GM12878 (cell line): ENCODE measurements at regions not wholly inside any gene's neighbourhood (a gene's known extent, or its start where the extent isn't known, plus 50 kb on each side); places are given as distances from the start of the nearest gene placed in this dataset.

Experiments used
- ASH2L ChIP-seq: fragments of 300-600, 200-600 bp; sonication (generic); IDR thresholded peaks from 2 replicates; pipeline ENCODE4 v1.6.1; 2017; ENCODE audit warnings: low read depth, mild to moderate bottlenecking, borderline replicate concordance
- CBX5 ChIP-seq: sonication (generic); IDR thresholded peaks from 2 replicates; pipeline ENCODE4 v1.6.1; 2016; ENCODE audit warnings: low read depth, moderate library complexity, mild to moderate bottlenecking, inconsistent platforms
- CHD2 ChIP-seq: IDR thresholded peaks from 2 replicates; pipeline ENCODE4 v1.6.1; 2011; ENCODE audit warnings: low read depth, low read length, improper control_type of control experiment, borderline replicate concordance
- ESRRA ChIP-seq: IDR thresholded peaks from 2 replicates; pipeline ENCODE4 v1.6.1; 2012; ENCODE audit warnings: mild to moderate bottlenecking, low read length, improper control_type of control experiment
- FOXM1 ChIP-seq: IDR thresholded peaks from 2 replicates; pipeline ENCODE4 v1.6.1; 2012; ENCODE audit warnings: low read depth, mild to moderate bottlenecking, inconsistent platforms, low read length, moderate library complexity
- KLF5 ChIP-seq: fragments of 450-650 bp; IDR thresholded peaks from 2 replicates; pipeline ENCODE4 v1.6.1; 2014; ENCODE audit warnings: mild to moderate bottlenecking; ENCODE audit not compliant: partially characterized antibody
- LARP7 ChIP-seq: fragments of 450-650 bp; IDR thresholded peaks from 2 replicates; pipeline ENCODE4 v1.6.1; 2017; ENCODE audit warnings: mild to moderate bottlenecking
- MTA2 ChIP-seq: fragments of 450-650 bp; IDR thresholded peaks from 2 replicates; pipeline ENCODE4 v1.6.1; 2016; ENCODE audit warnings: low read depth, mild to moderate bottlenecking, moderate library complexity
- MYB ChIP-seq: fragments of 150-350 bp; IDR thresholded peaks from 2 replicates; pipeline ENCODE4 v1.6.1; 2014; ENCODE audit warnings: mild to moderate bottlenecking, low read depth, low read length, borderline replicate concordance
- NR2F1 ChIP-seq: fragments of 450-650 bp; conservative IDR thresholded peaks from 2 replicates; pipeline ENCODE4 v1.6.1; 2017; ENCODE audit warnings: mild to moderate bottlenecking
- PML ChIP-seq: IDR thresholded peaks from 2 replicates; pipeline ENCODE4 v1.6.1; 2012; ENCODE audit warnings: low read length, inconsistent platforms
- RFX5 ChIP-seq: IDR thresholded peaks from 2 replicates; pipeline ENCODE4 v1.6.1; 2011; ENCODE audit warnings: low read depth, low read length, improper control_type of control experiment
- STAT3 ChIP-seq: IDR thresholded peaks from 2 replicates; pipeline ENCODE4 v1.6.1; 2011; ENCODE audit warnings: low read depth, low read length, improper control_type of control experiment
- TARDBP ChIP-seq: IDR thresholded peaks from 2 replicates; pipeline ENCODE4 v1.6.1; 2016; ENCODE audit warnings: borderline replicate concordance
- TCF3 ChIP-seq: IDR thresholded peaks from 2 replicates; pipeline ENCODE4 v1.6.1; 2012; ENCODE audit warnings: low read depth, mild to moderate bottlenecking, low read length, borderline replicate concordance; ENCODE audit not compliant: insufficient read depth
- ZNF217 ChIP-seq: fragments of 450-650 bp; IDR thresholded peaks from 2 replicates; pipeline ENCODE4 v1.6.1; 2017; ENCODE audit warnings: antibody characterized with exemption, mild to moderate bottlenecking
- ZNF24 ChIP-seq: fragments of 450-650 bp; IDR thresholded peaks from 2 replicates; pipeline ENCODE4 v1.6.1; 2017; ENCODE audit warnings: antibody characterized with exemption, mild to moderate bottlenecking
- ZNF384 ChIP-seq: IDR thresholded peaks from 2 replicates; pipeline ENCODE4 v1.6.1; 2012; ENCODE audit warnings: low read depth, mild to moderate bottlenecking, low read length, improper control_type of control experiment, borderline replicate concordance
- TF ChIP-seq, protein P1 (sequence below): IDR thresholded peaks from 2 replicates; pipeline ENCODE4 v1.6.1; 2011; ENCODE audit warnings: mild to moderate bottlenecking, low read depth, low read length, moderate library complexity; ENCODE audit not compliant: insufficient replicate concordance
- TF ChIP-seq, protein P2 (sequence below): IDR thresholded peaks from 2 replicates; pipeline ENCODE4 v1.6.1; 2012; ENCODE audit warnings: mild to moderate bottlenecking, low read depth, low read length
- TF ChIP-seq, protein P3 (sequence below), 3 experiments: IDR thresholded peaks in 2 of 3; conservative IDR thresholded peaks in 1 of 3; 2 replicates each; pipeline ENCODE4 v1.5.1; 2011; ENCODE audit warnings: low read depth in 3 of 3, low read length in 3 of 3, mild to moderate bottlenecking in 3 of 3, control low read depth in 2 of 3, moderate library complexity in 2 of 3, inconsistent platforms in 1 of 3, mixed read lengths in 1 of 3; ENCODE audit not compliant: control insufficient read depth in 2 of 3, insufficient read depth in 1 of 3; ENCODE audit errors: extremely low read depth in 1 of 3
- TF ChIP-seq, protein P4 (sequence below): fragments of 450-650 bp; formaldehyde crosslinking; IDR thresholded peaks from 2 replicates; pipeline ENCODE4 v1.4.0; 2022; ENCODE audit warnings: mild to moderate bottlenecking, moderate library complexity

DNA sequence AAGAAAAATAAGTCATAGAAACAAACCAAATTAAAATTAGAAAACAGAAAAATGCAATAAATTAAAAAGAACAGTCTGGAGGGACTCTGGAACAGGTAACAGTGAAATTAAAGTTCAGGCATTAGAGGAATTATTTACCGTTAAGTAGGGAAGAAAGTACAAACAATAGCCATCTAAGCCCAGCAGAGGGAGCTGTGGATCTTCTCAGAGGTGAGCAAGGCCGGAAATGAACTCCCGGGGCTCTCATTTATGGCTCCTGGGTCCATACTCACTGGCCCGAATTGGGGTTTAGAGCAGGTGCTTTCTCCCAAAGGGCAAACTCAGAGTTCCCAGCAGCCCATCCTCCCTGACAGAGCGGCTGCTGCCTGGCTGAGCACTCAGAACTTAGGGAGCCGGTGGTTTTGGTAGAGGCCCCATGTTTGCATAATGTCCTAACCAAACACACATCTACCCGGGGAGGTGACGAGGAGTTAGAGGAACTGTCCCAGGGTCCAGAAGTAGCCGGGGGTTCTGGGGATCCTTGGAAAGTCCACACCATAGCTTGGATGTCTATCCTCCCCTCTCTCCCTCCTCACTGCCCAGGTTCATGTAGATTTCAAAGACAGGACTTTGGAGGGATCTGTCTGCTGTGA, 87.8 kb upstream of the VPREB1 start (continued):
- TF ChIP-seq, protein P1, sequence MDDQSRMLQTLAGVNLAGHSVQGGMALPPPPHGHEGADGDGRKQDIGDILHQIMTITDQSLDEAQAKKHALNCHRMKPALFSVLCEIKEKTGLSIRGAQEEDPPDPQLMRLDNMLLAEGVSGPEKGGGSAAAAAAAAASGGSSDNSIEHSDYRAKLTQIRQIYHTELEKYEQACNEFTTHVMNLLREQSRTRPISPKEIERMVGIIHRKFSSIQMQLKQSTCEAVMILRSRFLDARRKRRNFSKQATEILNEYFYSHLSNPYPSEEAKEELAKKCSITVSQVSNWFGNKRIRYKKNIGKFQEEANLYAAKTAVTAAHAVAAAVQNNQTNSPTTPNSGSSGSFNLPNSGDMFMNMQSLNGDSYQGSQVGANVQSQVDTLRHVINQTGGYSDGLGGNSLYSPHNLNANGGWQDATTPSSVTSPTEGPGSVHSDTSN: no peak
- TF ChIP-seq PML: no peak
- TF ChIP-seq KLF5: no peak
- no peak for TF ChIP-seq ESRRA
- no peak for TF ChIP-seq RFX5
- no peak for TF ChIP-seq ZNF24
- TF ChIP-seq ASH2L: peak; percentile 46; the same call in 1 of the 2 replicates
- 0 out of 2 replicates have a peak, but pooled peaks have one; percentile 9 for TF ChIP-seq MTA2
- TF ChIP-seq, protein P2, sequence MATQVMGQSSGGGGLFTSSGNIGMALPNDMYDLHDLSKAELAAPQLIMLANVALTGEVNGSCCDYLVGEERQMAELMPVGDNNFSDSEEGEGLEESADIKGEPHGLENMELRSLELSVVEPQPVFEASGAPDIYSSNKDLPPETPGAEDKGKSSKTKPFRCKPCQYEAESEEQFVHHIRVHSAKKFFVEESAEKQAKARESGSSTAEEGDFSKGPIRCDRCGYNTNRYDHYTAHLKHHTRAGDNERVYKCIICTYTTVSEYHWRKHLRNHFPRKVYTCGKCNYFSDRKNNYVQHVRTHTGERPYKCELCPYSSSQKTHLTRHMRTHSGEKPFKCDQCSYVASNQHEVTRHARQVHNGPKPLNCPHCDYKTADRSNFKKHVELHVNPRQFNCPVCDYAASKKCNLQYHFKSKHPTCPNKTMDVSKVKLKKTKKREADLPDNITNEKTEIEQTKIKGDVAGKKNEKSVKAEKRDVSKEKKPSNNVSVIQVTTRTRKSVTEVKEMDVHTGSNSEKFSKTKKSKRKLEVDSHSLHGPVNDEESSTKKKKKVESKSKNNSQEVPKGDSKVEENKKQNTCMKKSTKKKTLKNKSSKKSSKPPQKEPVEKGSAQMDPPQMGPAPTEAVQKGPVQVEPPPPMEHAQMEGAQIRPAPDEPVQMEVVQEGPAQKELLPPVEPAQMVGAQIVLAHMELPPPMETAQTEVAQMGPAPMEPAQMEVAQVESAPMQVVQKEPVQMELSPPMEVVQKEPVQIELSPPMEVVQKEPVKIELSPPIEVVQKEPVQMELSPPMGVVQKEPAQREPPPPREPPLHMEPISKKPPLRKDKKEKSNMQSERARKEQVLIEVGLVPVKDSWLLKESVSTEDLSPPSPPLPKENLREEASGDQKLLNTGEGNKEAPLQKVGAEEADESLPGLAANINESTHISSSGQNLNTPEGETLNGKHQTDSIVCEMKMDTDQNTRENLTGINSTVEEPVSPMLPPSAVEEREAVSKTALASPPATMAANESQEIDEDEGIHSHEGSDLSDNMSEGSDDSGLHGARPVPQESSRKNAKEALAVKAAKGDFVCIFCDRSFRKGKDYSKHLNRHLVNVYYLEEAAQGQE: no peak
- TF ChIP-seq, protein P3, sequence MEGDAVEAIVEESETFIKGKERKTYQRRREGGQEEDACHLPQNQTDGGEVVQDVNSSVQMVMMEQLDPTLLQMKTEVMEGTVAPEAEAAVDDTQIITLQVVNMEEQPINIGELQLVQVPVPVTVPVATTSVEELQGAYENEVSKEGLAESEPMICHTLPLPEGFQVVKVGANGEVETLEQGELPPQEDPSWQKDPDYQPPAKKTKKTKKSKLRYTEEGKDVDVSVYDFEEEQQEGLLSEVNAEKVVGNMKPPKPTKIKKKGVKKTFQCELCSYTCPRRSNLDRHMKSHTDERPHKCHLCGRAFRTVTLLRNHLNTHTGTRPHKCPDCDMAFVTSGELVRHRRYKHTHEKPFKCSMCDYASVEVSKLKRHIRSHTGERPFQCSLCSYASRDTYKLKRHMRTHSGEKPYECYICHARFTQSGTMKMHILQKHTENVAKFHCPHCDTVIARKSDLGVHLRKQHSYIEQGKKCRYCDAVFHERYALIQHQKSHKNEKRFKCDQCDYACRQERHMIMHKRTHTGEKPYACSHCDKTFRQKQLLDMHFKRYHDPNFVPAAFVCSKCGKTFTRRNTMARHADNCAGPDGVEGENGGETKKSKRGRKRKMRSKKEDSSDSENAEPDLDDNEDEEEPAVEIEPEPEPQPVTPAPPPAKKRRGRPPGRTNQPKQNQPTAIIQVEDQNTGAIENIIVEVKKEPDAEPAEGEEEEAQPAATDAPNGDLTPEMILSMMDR (IDR thresholded peaks at IDR 0.05 in 2 of 3, conservative IDR thresholded peaks at IDR 0.05 in 1 of 3; ENCODE audit: control insufficient read depth in 2 of 3, extremely low read depth in 1 of 3, insufficient read depth in 1 of 3, low read depth in 3 of 3, low read length in 3 of 3): peak; percentile 67 to 79 (median 75)
- TF ChIP-seq, protein P4, sequence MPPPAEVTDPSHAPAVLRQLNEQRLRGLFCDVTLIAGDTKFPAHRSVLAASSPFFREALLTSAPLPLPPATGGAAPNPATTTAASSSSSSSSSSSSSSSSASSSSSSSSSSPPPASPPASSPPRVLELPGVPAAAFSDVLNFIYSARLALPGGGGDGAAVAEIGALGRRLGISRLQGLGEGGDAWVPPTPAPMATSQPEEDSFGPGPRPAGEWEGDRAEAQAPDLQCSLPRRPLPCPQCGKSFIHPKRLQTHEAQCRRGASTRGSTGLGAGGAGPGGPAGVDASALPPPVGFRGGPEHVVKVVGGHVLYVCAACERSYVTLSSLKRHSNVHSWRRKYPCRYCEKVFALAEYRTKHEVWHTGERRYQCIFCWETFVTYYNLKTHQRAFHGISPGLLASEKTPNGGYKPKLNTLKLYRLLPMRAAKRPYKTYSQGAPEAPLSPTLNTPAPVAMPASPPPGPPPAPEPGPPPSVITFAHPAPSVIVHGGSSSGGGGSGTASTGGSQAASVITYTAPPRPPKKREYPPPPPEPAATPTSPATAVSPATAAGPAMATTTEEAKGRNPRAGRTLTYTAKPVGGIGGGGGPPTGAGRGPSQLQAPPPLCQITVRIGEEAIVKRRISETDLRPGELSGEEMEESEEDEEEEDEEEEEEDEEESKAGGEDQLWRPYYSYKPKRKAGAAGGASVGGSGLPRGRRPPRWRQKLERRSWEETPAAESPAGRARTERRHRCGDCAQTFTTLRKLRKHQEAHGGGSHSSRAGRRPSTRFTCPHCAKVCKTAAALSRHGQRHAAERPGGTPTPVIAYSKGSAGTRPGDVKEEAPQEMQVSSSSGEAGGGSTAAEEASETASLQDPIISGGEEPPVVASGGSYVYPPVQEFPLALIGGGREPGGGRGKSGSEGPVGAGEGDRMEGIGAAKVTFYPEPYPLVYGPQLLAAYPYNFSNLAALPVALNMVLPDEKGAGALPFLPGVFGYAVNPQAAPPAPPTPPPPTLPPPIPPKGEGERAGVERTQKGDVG (CRISPR knock-in tag): no peak
- TF ChIP-seq ZNF217: no peak
- TF ChIP-seq TCF3: no peak
- TF ChIP-seq STAT3: no peak
- TF ChIP-seq LARP7: no peak
- no peak for TF ChIP-seq ZNF384
- TF ChIP-seq CBX5: no peak
- peak; percentile 23; the same call in 1 of the 2 replicates for TF ChIP-seq NR2F1
- 0 out of 2 replicates have a peak, but pooled peaks have one; percentile 38 for TF ChIP-seq FOXM1
- no peak for TF ChIP-seq MYB
- TF ChIP-seq TARDBP: no peak
- no peak; the same call in 1 of the 2 replicates for TF ChIP-seq CHD2
